HAP-1 (cell line): ENCODE measurements at regions not wholly inside any gene's neighbourhood (a gene's known extent, or its start where the extent isn't known, plus 50 kb on each side); places are given as distances from the start of the nearest gene placed in this dataset.

ENCODE experiments used
- DNase-seq, 2 experiments: peaks; one replicate each; pipeline ENCODE4 v3.0.0-alpha.2; 2016 to 2020; ENCODE audit warnings: low spot score in 2 of 2
- H3K27me3 ChIP-seq: fragments of 250-450 bp; sonication (Bioruptor Pico); 2 replicates; pipeline ENCODE4 v1.5.1; 2020; ENCODE audit warnings: low read depth, mild to moderate bottlenecking, moderate library complexity
- H3K36me3 ChIP-seq: fragments of 250-450 bp; sonication (Bioruptor Pico); replicated peaks from 2 replicates; pipeline ENCODE4 v1.5.1; 2020; ENCODE audit warnings: mild to moderate bottlenecking
- H3K4me1 ChIP-seq: fragments of 250-450 bp; sonication (Bioruptor Pico); 2 replicates; pipeline ENCODE4 v1.5.1; 2020; ENCODE audit warnings: mild to moderate bottlenecking
- H3K4me3 ChIP-seq: fragments of 250-450 bp; sonication (Bioruptor Pico); 2 replicates; pipeline ENCODE4 v1.5.1; 2020; ENCODE audit warnings: mild to moderate bottlenecking, moderate library complexity
- H3K9me3 ChIP-seq: fragments of 250-450 bp; sonication (Bioruptor Pico); 2 replicates; pipeline ENCODE4 v1.5.1; 2020; ENCODE audit warnings: mild to moderate bottlenecking, moderate library complexity
- in situ Hi-C: fragments of 300-500 bp; cut with MboI; formaldehyde crosslinking; loops from 3 replicates; pipeline ENCODE4 v1.14.3; 2020; ENCODE audit warnings: low sequenced_read_pairs, inconsistent platforms, mixed read lengths

GRCh38 chr14:25122843-25123242 is 72.9 kb upstream of the STXBP6 start:
- no peak for DNase-seq
- Histone ChIP-seq H3K4me3 (no peak overlapping the region), H3K9me3 (peaks cover 3% of the 10 kb centered on the region; the same call in 1 of the 2 replicates), H3K4me1 (no peaks in the 10 kb centered on the region), H3K27me3 (no peaks in the 10 kb centered on the region), H3K36me3 (no peaks in the 10 kb centered on the region)
- in situ Hi-C loops = no loop called here

GRCh38 chr14:25122211-25122610 is 72.3 kb upstream of the STXBP6 start:
- Histone ChIP-seq H3K4me3 (no peak overlapping the region), H3K36me3 (no peaks in the 10 kb centered on the region), H3K4me1 (no peaks in the 10 kb centered on the region), H3K9me3 (peaks cover 3% of the 10 kb centered on the region; the same call in 1 of the 2 replicates), H3K27me3 (no peaks in the 10 kb centered on the region)
- in situ Hi-C loops = no loop called here
- DNase-seq = no peak

GRCh38 chr14:25121337-25122129 is 71.6 kb upstream of the STXBP6 start:
- peaks cover 3% of the 10 kb centered on the region; the same call in 1 of the 2 replicates for H3K9me3 ChIP-seq
- H3K27me3 ChIP-seq = no peaks in the 10 kb centered on the region
- no peak overlapping the region for H3K4me3 ChIP-seq
- H3K36me3 ChIP-seq = no peaks in the 10 kb centered on the region
- in situ Hi-C loops = no loop called here
- DNase-seq = no peak
- no peaks in the 10 kb centered on the region for H3K4me1 ChIP-seq

- in situ Hi-C loops = no loop called here
- DNase-seq = no peak
- Histone ChIP-seq H3K27me3 (no peaks in the 10 kb centered on the region), H3K4me3 (no peak overlapping the region), H3K4me1 (no peaks in the 10 kb centered on the region), H3K9me3 (peaks cover 3% of the 10 kb centered on the region; the same call in 1 of the 2 replicates), H3K36me3 (no peaks in the 10 kb centered on the region)
These were observed 70.3 kb upstream of the STXBP6 start for GRCh38 chr14:25120261-25120660.

- H3K4me1 ChIP-seq = no peaks in the 10 kb centered on the region
- in situ Hi-C loops = no loop called here
- peaks cover 3% of the 10 kb centered on the region; the same call in 1 of the 2 replicates for H3K9me3 ChIP-seq
- H3K36me3 ChIP-seq = no peaks in the 10 kb centered on the region
- no peak overlapping the region for H3K4me3 ChIP-seq
- no peak for DNase-seq
- no peaks in the 10 kb centered on the region for H3K27me3 ChIP-seq
These were observed 68.7 kb upstream of the STXBP6 start for GRCh38 chr14:25118671-25119070.

- H3K9me3 ChIP-seq = peaks cover 3% of the 10 kb centered on the region; the same call in 1 of the 2 replicates
- H3K36me3 ChIP-seq = no peaks in the 10 kb centered on the region
- H3K27me3 ChIP-seq = no peaks in the 10 kb centered on the region
- in situ Hi-C loops = no loop called here
- no peaks in the 10 kb centered on the region for H3K4me1 ChIP-seq
- H3K4me3 ChIP-seq = no peak overlapping the region
- DNase-seq = no peak
These were observed 67.4 kb upstream of the STXBP6 start for GRCh38 chr14:25117342-25117741.

GRCh38 chr14:25116607-25117006 is 66.7 kb upstream of the STXBP6 start:
- no peak for DNase-seq
- Histone ChIP-seq H3K4me3 (no peak overlapping the region), H3K36me3 (no peaks in the 10 kb centered on the region), H3K27me3 (no peaks in the 10 kb centered on the region), H3K4me1 (no peaks in the 10 kb centered on the region), H3K9me3 (no peaks in the 10 kb centered on the region; the same call in 1 of the 2 replicates)
- in situ Hi-C loops = no loop called here

- H3K4me3 ChIP-seq = no peak overlapping the region
- in situ Hi-C loops = no loop called here
- H3K36me3 ChIP-seq = no peaks in the 10 kb centered on the region
- H3K27me3 ChIP-seq = no peaks in the 10 kb centered on the region
- DNase-seq = no peak
- no peaks in the 10 kb centered on the region; the same call in 1 of the 2 replicates for H3K9me3 ChIP-seq
- H3K4me1 ChIP-seq = no peaks in the 10 kb centered on the region
These were observed 63.4 kb upstream of the STXBP6 start for GRCh38 chr14:25113394-25113793.

GRCh38 chr14:25111061-25111601 is 61.2 kb upstream of the STXBP6 start:
- in situ Hi-C loops = no loop called here
- Histone ChIP-seq H3K27me3 (no peaks in the 10 kb centered on the region), H3K9me3 (no peaks in the 10 kb centered on the region), H3K36me3 (no peaks in the 10 kb centered on the region), H3K4me3 (no peak overlapping the region), H3K4me1 (no peaks in the 10 kb centered on the region)
- DNase-seq = no peak

GRCh38 chr14:25110106-25110505 is 60.2 kb upstream of the STXBP6 start:
- DNase-seq = no peak
- Histone ChIP-seq H3K27me3 (no peaks in the 10 kb centered on the region), H3K4me3 (no peak overlapping the region), H3K36me3 (no peaks in the 10 kb centered on the region), H3K4me1 (no peaks in the 10 kb centered on the region), H3K9me3 (no peaks in the 10 kb centered on the region)
- in situ Hi-C loops = no loop called here

- in situ Hi-C loops = no loop called here
- no peak overlapping the region for H3K4me3 ChIP-seq
These were observed 59.0 kb upstream of the STXBP6 start for GRCh38 chr14:25108959-25109358.

GRCh38 chr14:25108291-25108690 is 58.3 kb upstream of the STXBP6 start:
- Histone ChIP-seq H3K4me1 (no peaks in the 10 kb centered on the region), H3K4me3 (no peak overlapping the region), H3K27me3 (no peaks in the 10 kb centered on the region), H3K36me3 (no peaks in the 10 kb centered on the region), H3K9me3 (no peaks in the 10 kb centered on the region)
- no peak for DNase-seq
- in situ Hi-C loops = no loop called here

More at GRCh38 chr14:25108959-25109358, 59.0 kb upstream of the STXBP6 start:
- no peak for DNase-seq
- no peaks in the 10 kb centered on the region for H3K4me1 ChIP-seq
- no peaks in the 10 kb centered on the region for H3K36me3 ChIP-seq
- no peaks in the 10 kb centered on the region for H3K27me3 ChIP-seq
- H3K9me3 ChIP-seq = no peaks in the 10 kb centered on the region

GRCh38 chr14:25103820-25104219 is 53.9 kb upstream of the STXBP6 start:
- Histone ChIP-seq H3K4me1 (no peaks in the 10 kb centered on the region), H3K4me3 (no peak overlapping the region), H3K27me3 (no peaks in the 10 kb centered on the region), H3K36me3 (no peaks in the 10 kb centered on the region), H3K9me3 (no peaks in the 10 kb centered on the region)
- no peak for DNase-seq
- in situ Hi-C loops = no loop called here

GRCh38 chr14:25103271-25103670 is 53.3 kb upstream of the STXBP6 start:
- Histone ChIP-seq H3K4me3 (no peak overlapping the region), H3K4me1 (no peaks in the 10 kb centered on the region), H3K9me3 (no peaks in the 10 kb centered on the region), H3K36me3 (no peaks in the 10 kb centered on the region), H3K27me3 (no peaks in the 10 kb centered on the region)
- in situ Hi-C loops = no loop called here
- DNase-seq = no peak
